Mesothelial cell of epicardium (in vitro differentiated cells): ENCODE measurements at regions not wholly inside any gene's neighbourhood (a gene's known extent, or its start where the extent isn't known, plus 50 kb on each side); places are given as distances from the start of the nearest gene placed in this dataset.
A peak's percentile ranks its signal among the peaks of the same experiment; 100 is the strongest.

ENCODE experiments used
- DNase-seq, 2 experiments: peaks; one replicate each; pipeline ENCODE4 v3.0.0; 2021; ENCODE audit warnings: low spot score in 2 of 2; ENCODE audit not compliant: unreplicated experiment in 2 of 2
- H3K27ac Mint-ChIP-seq: 2 replicates; pipeline ENCODE4 v1.8.0; 2021; ENCODE audit warnings: mixed read lengths
- H3K27me3 Mint-ChIP-seq: 2 replicates; pipeline ENCODE4 v1.8.0; 2021; ENCODE audit warnings: low read depth, mixed read lengths
- H3K36me3 Mint-ChIP-seq: 2 replicates; pipeline ENCODE4 v1.8.0; 2021; ENCODE audit warnings: mixed read lengths
- H3K4me1 Mint-ChIP-seq: 2 replicates; pipeline ENCODE4 v1.8.0; 2021; ENCODE audit warnings: mixed read lengths
- H3K4me3 Mint-ChIP-seq: 2 replicates; pipeline ENCODE4 v1.8.0; 2021; ENCODE audit warnings: mild to moderate bottlenecking, moderate library complexity, mixed read lengths
- H3K9me3 Mint-ChIP-seq: 2 replicates; pipeline ENCODE4 v1.8.0; 2021; ENCODE audit warnings: mixed read lengths
- CTCF ChIP-seq: fragments of 200-600 bp; sonication (generic); IDR thresholded peaks from one replicate; pipeline ENCODE4 v1.5.0; 2021; ENCODE audit warnings: antibody characterized with exemption; ENCODE audit not compliant: unreplicated experiment

GRCh38 chr2:66827851-66828250, 392.9 kb downstream of the MEIS1 start:
- H3K27ac Mint-ChIP-seq = peak overlapping the region; percentile 91
- H3K27me3 Mint-ChIP-seq = no peaks in the 10 kb centered on the region
- no peak for DNase-seq
- peaks cover 58% of the 10 kb centered on the region for H3K4me1 Mint-ChIP-seq
- no peaks in the 10 kb centered on the region for H3K36me3 Mint-ChIP-seq
- no peak for TF ChIP-seq CTCF
- H3K9me3 Mint-ChIP-seq = no peaks in the 10 kb centered on the region
- no peak overlapping the region for H3K4me3 Mint-ChIP-seq

GRCh38 chr2:66828876-66829275, 394.0 kb downstream of the MEIS1 start:
- H3K27ac Mint-ChIP-seq = peak overlapping the region; percentile 90

GRCh38 chr2:66830881-66831280, 396.0 kb downstream of the MEIS1 start:
- H3K9me3 Mint-ChIP-seq = no peaks in the 10 kb centered on the region
- no peaks in the 10 kb centered on the region for H3K36me3 Mint-ChIP-seq
- no peaks in the 10 kb centered on the region for H3K27me3 Mint-ChIP-seq
- DNase-seq = no peak
- no peak for TF ChIP-seq CTCF
- H3K4me1 Mint-ChIP-seq = peaks cover 62% of the 10 kb centered on the region
- H3K4me3 Mint-ChIP-seq = no peak overlapping the region
- peak overlapping the region; percentile 69 for H3K27ac Mint-ChIP-seq

More at GRCh38 chr2:66828876-66829275, 394.0 kb downstream of the MEIS1 start:
- Mint-ChIP-seq H3K27me3 (no peaks in the 10 kb centered on the region), H3K4me3 (no peak overlapping the region), H3K9me3 (no peaks in the 10 kb centered on the region), H3K4me1 (peaks cover 67% of the 10 kb centered on the region), H3K36me3 (no peaks in the 10 kb centered on the region)
- DNase-seq = no peak
- no peak for TF ChIP-seq CTCF

GRCh38 chr2:66832646-66833435, 397.9 kb downstream of the MEIS1 start:
- Mint-ChIP-seq H3K9me3 (peaks cover 8% of the 10 kb centered on the region), H3K4me3 (no peak overlapping the region), H3K4me1 (peaks cover 49% of the 10 kb centered on the region), H3K27ac (peak overlapping the region; percentile 57), H3K36me3 (peaks cover 4% of the 10 kb centered on the region), H3K27me3 (no peaks in the 10 kb centered on the region)
- no peak for TF ChIP-seq CTCF
- no peak for DNase-seq

- TF ChIP-seq CTCF = no peak
- H3K4me3 Mint-ChIP-seq = no peak overlapping the region
- no peaks in the 10 kb centered on the region for H3K27me3 Mint-ChIP-seq
- no peak overlapping the region for H3K27ac Mint-ChIP-seq
- peaks cover 5% of the 10 kb centered on the region for H3K36me3 Mint-ChIP-seq
- H3K9me3 Mint-ChIP-seq = peaks cover 8% of the 10 kb centered on the region
- DNase-seq = no peak
- H3K4me1 Mint-ChIP-seq = peaks cover 39% of the 10 kb centered on the region
These were observed 399.9 kb downstream of the MEIS1 start for GRCh38 chr2:66834859-66835258.
